ENCODE measurements at regions not wholly inside any gene's neighbourhood (a gene's known extent, or its start where the extent isn't known, plus 50 kb on each side); places are given as distances from the start of the nearest gene placed in this dataset.

- no peak for TF ChIP-seq POLR2A (IDR thresholded peaks at IDR 0.05; ENCODE audit: low read length)
- TF ChIP-seq GATA1 (IDR thresholded peaks at IDR 0.05; ENCODE audit: low read depth, low read length) = no peak
Observed at GRCh38 chr6:156017838-156018237, 562.2 kb upstream of the NOX3 start.
